GM23338 (cell line): ENCODE measurements at regions not wholly inside any gene's neighbourhood (a gene's known extent, or its start where the extent isn't known, plus 50 kb on each side); places are given as distances from the start of the nearest gene placed in this dataset.
A peak's percentile ranks its signal among the peaks of the same experiment; 100 is the strongest.

ENCODE experiments used
- ATAC-seq: fragments of 200-7000 bp; cut with Tn5 transposase; 3 replicates; pipeline ENCODE4 v1.9.1; 2020
- DNase-seq: peaks from one replicate; pipeline ENCODE4 v3.0.0-alpha.2; 2015; ENCODE audit warnings: low spot score
- H2AFZ ChIP-seq: fragments of 200-600 bp; sonication (generic); 2 replicates; pipeline ENCODE4 v1.8.0; 2016; ENCODE audit warnings: antibody characterized with exemption, mild to moderate bottlenecking, moderate library complexity
- H3F3A ChIP-seq: fragments of 200-600 bp; sonication (generic); replicated peaks from 2 replicates; pipeline ENCODE4 v1.8.0; 2017; ENCODE audit warnings: antibody characterized with exemption, mixed run types, low read depth
- H3K27ac ChIP-seq: fragments of 200-600 bp; sonication (generic); 2 replicates; pipeline ENCODE4 v1.6.1; 2016; ENCODE audit warnings: low read depth
- H3K27me3 ChIP-seq: fragments of 200-600 bp; sonication (generic); 2 replicates; pipeline ENCODE4 v1.8.0; 2016; ENCODE audit warnings: mild to moderate bottlenecking, mixed run types, moderate library complexity; ENCODE audit not compliant: insufficient read depth
- H3K36me3 ChIP-seq: fragments of 200-600 bp; sonication (generic); 2 replicates; pipeline ENCODE4 v1.8.0; 2016; ENCODE audit warnings: mild to moderate bottlenecking; ENCODE audit not compliant: insufficient read depth
- H3K4me1 ChIP-seq: fragments of 200-600 bp; sonication (generic); 2 replicates; pipeline ENCODE4 v1.8.0; 2016; ENCODE audit warnings: mild to moderate bottlenecking, moderate library complexity; ENCODE audit not compliant: insufficient read depth
- H3K4me2 ChIP-seq: fragments of 200-600 bp; sonication (generic); 2 replicates; pipeline ENCODE4 v1.7.1; 2017; ENCODE audit warnings: mixed run types
- H3K4me3 ChIP-seq: fragments of 200-600 bp; sonication (generic); 2 replicates; pipeline ENCODE4 v1.6.1; 2016; ENCODE audit warnings: mixed run types
- H3K79me2 ChIP-seq: fragments of 200-600 bp; sonication (generic); replicated peaks from 2 replicates; pipeline ENCODE4 v1.8.0; 2017; ENCODE audit warnings: mild to moderate bottlenecking; ENCODE audit not compliant: insufficient read depth
- H3K9me2 ChIP-seq: fragments of 200-600 bp; sonication (generic); 2 replicates; pipeline ENCODE4 v1.8.0; 2017; ENCODE audit not compliant: insufficient read depth
- H4K20me1 ChIP-seq: fragments of 200-600 bp; sonication (generic); replicated peaks from 2 replicates; pipeline ENCODE4 v1.8.0; 2017; ENCODE audit warnings: mild to moderate bottlenecking; ENCODE audit not compliant: insufficient read depth
- H3K27ac Mint-ChIP-seq: 2 replicates; pipeline ENCODE4 v1.8.0; 2020; ENCODE audit warnings: inconsistent platforms, mild to moderate bottlenecking, moderate library complexity, mixed read lengths
- H3K27me3 Mint-ChIP-seq: 3 replicates; pipeline ENCODE4 v1.8.0; 2022; ENCODE audit warnings: low read depth, mild to moderate bottlenecking, moderate library complexity, mixed read lengths, inconsistent platforms; ENCODE audit not compliant: insufficient read depth, poor library complexity
- H3K36me3 Mint-ChIP-seq: 3 replicates; pipeline ENCODE4 v1.8.0; 2021; ENCODE audit warnings: low read depth, mild to moderate bottlenecking, inconsistent platforms, moderate library complexity, mixed read lengths
- H3K4me1 Mint-ChIP-seq: 3 replicates; pipeline ENCODE4 v1.8.0; 2020; ENCODE audit warnings: mild to moderate bottlenecking, inconsistent platforms, mixed read lengths
- H3K4me3 Mint-ChIP-seq: 3 replicates; pipeline ENCODE4 v1.8.0; 2021; ENCODE audit warnings: moderate library complexity, mild to moderate bottlenecking, inconsistent platforms, mixed read lengths
- H3K9me3 Mint-ChIP-seq: 3 replicates; pipeline ENCODE4 v1.8.0; 2020; ENCODE audit warnings: moderate library complexity, mild to moderate bottlenecking, inconsistent platforms, mixed read lengths
- CREB1 ChIP-seq: fragments of 250-450 bp; sonication (Bioruptor Pico); IDR thresholded peaks from 2 replicates; pipeline ENCODE4 v1.5.0; 2020; ENCODE audit warnings: low read depth, mild to moderate bottlenecking, moderate library complexity
- ETS1 ChIP-seq: IDR thresholded peaks from 2 replicates; pipeline ENCODE4 v1.6.1; 2016; ENCODE audit warnings: antibody characterized with exemption
- EZH2 ChIP-seq: fragments of 200-600 bp; sonication (generic); IDR thresholded peaks from one replicate; pipeline ENCODE4 v1.8.0; 2017; ENCODE audit warnings: antibody characterized with exemption, mild to moderate bottlenecking, low read depth; ENCODE audit not compliant: unreplicated experiment
- JUNB ChIP-seq: IDR thresholded peaks from one replicate; pipeline ENCODE4 v1.6.1; 2016; ENCODE audit warnings: antibody characterized with exemption; ENCODE audit not compliant: unreplicated experiment
- NANOG ChIP-seq: IDR thresholded peaks from 2 replicates; pipeline ENCODE4 v1.6.1; 2016; ENCODE audit warnings: antibody characterized with exemption, borderline replicate concordance
- POLR2AphosphoS5 ChIP-seq: IDR thresholded peaks from 2 replicates; pipeline ENCODE4 v1.6.1; 2016; ENCODE audit warnings: antibody characterized with exemption, low read depth
- STAT1 ChIP-seq: IDR thresholded peaks from one replicate; pipeline ENCODE4 v1.6.1; 2016; ENCODE audit warnings: antibody characterized with exemption; ENCODE audit not compliant: unreplicated experiment
- ZNF114 ChIP-seq: fragments of 250-450 bp; sonication (Bioruptor Pico); IDR thresholded peaks from 2 replicates; pipeline ENCODE4 v1.5.0; 2020; ENCODE audit warnings: mild to moderate bottlenecking, moderate library complexity
- ZNF331 ChIP-seq: fragments of 250-450 bp; sonication (Bioruptor Pico); IDR thresholded peaks from 2 replicates; pipeline ENCODE4 v1.5.0; 2020; ENCODE audit warnings: low read depth, mild to moderate bottlenecking, moderate library complexity
- ZNF462 ChIP-seq: fragments of 250-450 bp; sonication (Bioruptor Pico); IDR thresholded peaks from 2 replicates; pipeline ENCODE4 v1.5.0; 2020; ENCODE audit warnings: mild to moderate bottlenecking, moderate library complexity
- TF ChIP-seq, protein P1 (sequence below), 2 experiments: fragments of 200-600 bp in 1 of 2; sonication (generic) in 1 of 2; conservative IDR thresholded peaks; 2 replicates each; pipeline versions ENCODE4 v1.5.1 to v1.6.1; 2016 to 2017; ENCODE audit warnings: antibody characterized with exemption in 2 of 2, low read depth in 2 of 2, mild to moderate bottlenecking in 2 of 2, moderate library complexity in 1 of 2

DNA sequence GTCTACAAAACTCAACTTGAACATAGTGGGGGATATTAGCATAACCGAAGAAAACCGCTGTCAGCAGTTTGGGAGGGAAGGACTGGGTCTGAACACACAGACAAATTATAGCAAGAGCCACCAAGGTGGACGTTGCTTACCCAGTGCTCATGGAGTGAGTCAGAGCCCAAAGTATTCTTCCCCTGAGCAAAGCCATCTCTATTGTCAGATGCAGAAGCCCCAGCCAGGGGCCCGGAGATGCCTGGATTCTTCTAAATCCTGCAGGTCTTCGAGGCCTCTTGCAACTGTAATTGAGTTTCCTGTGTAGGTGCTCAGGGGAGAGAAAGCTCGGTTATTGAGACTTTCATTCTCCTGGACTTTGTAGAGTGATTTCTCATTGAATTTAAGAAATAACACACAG, 384.5 kb downstream of the IRS2 start (continued):
- TF ChIP-seq, protein P1, sequence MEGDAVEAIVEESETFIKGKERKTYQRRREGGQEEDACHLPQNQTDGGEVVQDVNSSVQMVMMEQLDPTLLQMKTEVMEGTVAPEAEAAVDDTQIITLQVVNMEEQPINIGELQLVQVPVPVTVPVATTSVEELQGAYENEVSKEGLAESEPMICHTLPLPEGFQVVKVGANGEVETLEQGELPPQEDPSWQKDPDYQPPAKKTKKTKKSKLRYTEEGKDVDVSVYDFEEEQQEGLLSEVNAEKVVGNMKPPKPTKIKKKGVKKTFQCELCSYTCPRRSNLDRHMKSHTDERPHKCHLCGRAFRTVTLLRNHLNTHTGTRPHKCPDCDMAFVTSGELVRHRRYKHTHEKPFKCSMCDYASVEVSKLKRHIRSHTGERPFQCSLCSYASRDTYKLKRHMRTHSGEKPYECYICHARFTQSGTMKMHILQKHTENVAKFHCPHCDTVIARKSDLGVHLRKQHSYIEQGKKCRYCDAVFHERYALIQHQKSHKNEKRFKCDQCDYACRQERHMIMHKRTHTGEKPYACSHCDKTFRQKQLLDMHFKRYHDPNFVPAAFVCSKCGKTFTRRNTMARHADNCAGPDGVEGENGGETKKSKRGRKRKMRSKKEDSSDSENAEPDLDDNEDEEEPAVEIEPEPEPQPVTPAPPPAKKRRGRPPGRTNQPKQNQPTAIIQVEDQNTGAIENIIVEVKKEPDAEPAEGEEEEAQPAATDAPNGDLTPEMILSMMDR (conservative IDR thresholded peaks at IDR 0.05; ENCODE audit: low read depth in 2 of 2) = no peak

DNA sequence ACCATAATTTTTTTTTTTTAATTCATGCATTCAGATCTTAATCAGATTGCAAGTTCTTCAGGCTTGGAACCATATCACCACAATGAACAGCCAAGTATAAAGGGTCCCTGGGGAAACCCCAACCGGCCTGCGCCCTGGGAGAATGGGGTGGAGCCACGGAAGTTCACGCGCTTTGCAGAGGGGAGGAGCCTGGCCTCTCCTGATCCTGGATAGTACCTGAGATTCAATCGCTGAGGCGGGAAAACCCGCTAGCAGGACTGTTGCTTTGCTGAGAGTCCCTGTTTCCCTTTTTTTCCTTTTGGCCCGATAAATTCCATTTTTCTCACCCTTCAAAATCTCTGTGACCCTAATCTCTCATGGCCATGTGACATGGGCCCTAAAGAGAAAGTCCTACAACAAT, 385.1 kb downstream of the IRS2 start:
- Mint-ChIP-seq H3K4me3 (no peak overlapping the region), H3K9me3 (peaks cover 13% of the 10 kb centered on the region), H3K27me3 (no peaks in the 10 kb centered on the region), H3K4me1 (peaks cover 5% of the 10 kb centered on the region; the same call in 1 of the 3 replicates), H3K36me3 (no peaks in the 10 kb centered on the region; the same call in 2 of the 3 replicates), H3K27ac (no peak overlapping the region)
- Histone ChIP-seq H2AFZ (peak overlapping the region; percentile 88; the same call in 1 of the 2 replicates), H3K27ac (no peak overlapping the region), H3K79me2 (no peaks in the 10 kb centered on the region), H3K4me2 (no peak overlapping the region), H3K4me1 (peaks cover 8% of the 10 kb centered on the region), H3K9me2 (no peaks in the 10 kb centered on the region), H4K20me1 (no peaks in the 10 kb centered on the region), H3K4me3 (no peak overlapping the region), H3F3A (no peaks in the 10 kb centered on the region), H3K36me3 (no peaks in the 10 kb centered on the region), H3K27me3 (no peaks in the 10 kb centered on the region)
- peak; percentile 51 for DNase-seq
- peak; percentile 75 for ATAC-seq
- TF ChIP-seq POLR2AphosphoS5 (no peak), STAT1 (no peak), ZNF462 (CRISPR knock-in tag) (no peak), ETS1 (no peak), CREB1 (CRISPR knock-in tag) (no peak), EZH2 (no peak), NANOG (no peak), JUNB (no peak), ZNF114 (CRISPR knock-in tag) (no peak), ZNF331 (CRISPR knock-in tag) (no peak)
- TF ChIP-seq, protein P1 (conservative IDR thresholded peaks at IDR 0.05; ENCODE audit: low read depth in 2 of 2) = no peak
